Natural killer cell treated with Interleukin-12 subunit alpha and Interleukin-12 subunit beta and Interleukin-15 and Interleukin-18, amount 100 ng/mL, for 72 hours (primary cell): ENCODE measurements at regions not wholly inside any gene's neighbourhood (a gene's known extent, or its start where the extent isn't known, plus 50 kb on each side); places are given as distances from the start of the nearest gene placed in this dataset.

Source experiments
- ATAC-seq, 2 donors: fragments of 150-1000 bp; cut with Tn5 transposase in 1 of 2; sonication (Bioruptor Pico), chemical (Tn5 transposase) in 1 of 2; 2 replicates each; pipeline ENCODE4 v1.10.0; 2021
- DNase-seq: peaks from one replicate; pipeline ENCODE4 v3.0.0; 2022; ENCODE audit warnings: low spot score
- H3K27ac Mint-ChIP-seq, 2 donors: 1 replicate in 1 of 2; 2 replicates in 1 of 2; pipeline ENCODE4 v1.8.0; 2022; ENCODE audit warnings: mixed read lengths in 2 of 2, mild to moderate bottlenecking in 1 of 2, moderate library complexity in 1 of 2
- H3K27me3 Mint-ChIP-seq, 2 donors: 1 replicate in 1 of 2; 2 replicates in 1 of 2; pipeline ENCODE4 v1.8.0; 2022; ENCODE audit warnings: mixed read lengths in 2 of 2
- H3K36me3 Mint-ChIP-seq: one replicate; pipeline ENCODE4 v1.8.0; 2022; ENCODE audit warnings: mixed read lengths
- H3K4me1 Mint-ChIP-seq, 2 donors: 1 replicate in 1 of 2; 2 replicates in 1 of 2; pipeline ENCODE4 v1.8.0; 2022; ENCODE audit warnings: low read depth in 2 of 2, mixed read lengths in 2 of 2, mild to moderate bottlenecking in 1 of 2
- H3K4me3 Mint-ChIP-seq: one replicate; pipeline ENCODE4 v1.8.0; 2022; ENCODE audit warnings: mixed read lengths
- H3K9me3 Mint-ChIP-seq: 2 replicates; pipeline ENCODE4 v1.8.0; 2022; ENCODE audit warnings: mixed read lengths

DNA sequence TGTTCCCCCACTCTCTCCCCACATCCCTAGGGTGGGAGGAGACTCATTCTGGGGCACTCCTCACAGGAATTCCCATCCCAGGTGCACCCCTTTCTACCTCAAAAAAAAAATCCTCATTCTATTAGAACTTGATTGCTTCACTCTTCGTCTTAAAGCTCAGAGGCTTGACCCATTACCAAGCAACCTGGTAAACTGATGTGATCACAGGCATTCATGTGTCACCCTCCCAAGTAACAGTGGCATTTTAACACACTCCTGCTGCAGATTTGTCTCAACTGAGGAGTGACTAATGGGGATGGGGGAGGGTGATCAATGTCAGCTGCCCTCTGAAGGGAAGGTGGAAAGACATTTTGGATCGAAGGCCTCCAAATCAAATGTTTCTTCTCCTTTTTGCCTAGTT lies 78.1 kb upstream of the PTHLH start:
- Mint-ChIP-seq H3K27ac (no peak overlapping the region), H3K27me3 (peaks cover 2 to 20% of the 10 kb centered on the region in 2 donors), H3K4me1 (no peaks in the 10 kb centered on the region), H3K4me3 (no peak overlapping the region), H3K36me3 (no peaks in the 10 kb centered on the region), H3K9me3 (peaks cover 17% of the 10 kb centered on the region)
- no peak for ATAC-seq
- no peak for DNase-seq

DNA sequence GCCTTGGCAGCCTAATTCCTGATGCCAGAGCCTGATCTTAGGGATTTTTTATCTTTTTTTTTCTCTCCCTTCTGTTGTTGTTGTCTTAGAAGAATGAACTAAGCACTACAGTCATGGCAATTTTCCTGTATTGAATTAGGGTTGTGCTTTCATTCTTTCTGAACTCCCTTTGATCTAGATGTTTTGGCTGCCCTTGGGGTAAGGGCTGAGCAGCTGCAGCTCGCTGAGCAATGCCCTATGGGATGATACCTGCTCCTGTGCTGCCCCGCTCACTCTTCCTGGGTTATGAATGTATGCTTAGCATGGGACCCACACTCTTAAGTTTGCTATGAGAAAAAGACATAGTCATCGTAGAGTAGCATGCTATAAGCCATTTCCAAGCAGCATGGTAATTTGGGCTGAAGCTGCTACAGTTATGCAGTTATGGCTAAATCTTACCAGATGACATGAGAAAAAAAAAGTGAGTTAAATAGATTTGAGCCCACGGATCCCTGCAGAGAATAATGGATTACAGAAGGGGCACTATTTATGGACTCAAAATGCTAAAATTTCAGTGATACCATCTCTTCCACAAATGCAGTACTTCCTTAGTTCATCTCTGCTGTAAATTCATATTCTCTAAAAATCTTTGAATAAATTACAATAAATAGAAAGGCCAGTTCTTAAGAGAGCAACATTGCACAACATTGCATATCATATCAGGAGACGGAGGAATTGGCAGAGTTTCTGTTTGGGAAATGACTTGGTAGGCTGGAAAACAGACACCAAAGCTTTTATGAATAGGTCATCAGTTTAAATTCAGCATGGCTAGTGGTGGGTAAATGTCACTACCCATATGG lies 79.2 kb upstream of the PTHLH start:
- ATAC-seq (no peak), DNase-seq (no peak)
- peaks cover 13% of the 10 kb centered on the region for H3K9me3 Mint-ChIP-seq
- H3K36me3 Mint-ChIP-seq: no peaks in the 10 kb centered on the region
- H3K4me1 Mint-ChIP-seq: no peaks in the 10 kb centered on the region
- peaks cover 2 to 20% of the 10 kb centered on the region in 2 donors for H3K27me3 Mint-ChIP-seq
- H3K27ac Mint-ChIP-seq: no peak overlapping the region
- H3K4me3 Mint-ChIP-seq: no peak overlapping the region

- no peak overlapping the region for H3K4me3 Mint-ChIP-seq
- no peaks in the 10 kb centered on the region for H3K4me1 Mint-ChIP-seq
- H3K27ac Mint-ChIP-seq: no peak overlapping the region
- peaks cover 2 to 14% of the 10 kb centered on the region in 2 donors for H3K27me3 Mint-ChIP-seq
- DNase-seq (no peak), ATAC-seq (no peak)
- H3K9me3 Mint-ChIP-seq: peaks cover 9% of the 10 kb centered on the region
- H3K36me3 Mint-ChIP-seq: no peaks in the 10 kb centered on the region
Measured at GRCh38 chr12:28053564-28053963, 81.0 kb upstream of the PTHLH start.

- no peak for ATAC-seq
- Mint-ChIP-seq H3K36me3 (no peaks in the 10 kb centered on the region), H3K4me1 (no peaks in the 10 kb centered on the region), H3K4me3 (no peak overlapping the region), H3K27ac (no peak overlapping the region), H3K27me3 (peaks cover 0 to 14% of the 10 kb centered on the region in 2 donors), H3K9me3 (peaks cover 3% of the 10 kb centered on the region)
- DNase-seq: no peak
Measured at GRCh38 chr12:28054583-28054982, 82.0 kb upstream of the PTHLH start.

GRCh38 chr12:28057856-28058615 lies 85.5 kb upstream of the PTHLH start:
- peaks cover 0 to 9% of the 10 kb centered on the region in 2 donors for H3K27me3 Mint-ChIP-seq
- DNase-seq (no peak), ATAC-seq (no peak)
- H3K36me3 Mint-ChIP-seq: no peaks in the 10 kb centered on the region
- H3K27ac Mint-ChIP-seq: no peak overlapping the region
- H3K4me3 Mint-ChIP-seq: no peak overlapping the region
- peaks cover 6% of the 10 kb centered on the region for H3K9me3 Mint-ChIP-seq
- H3K4me1 Mint-ChIP-seq: no peaks in the 10 kb centered on the region

GRCh38 chr12:28059220-28059619 lies 86.7 kb upstream of the PTHLH start:
- no peak overlapping the region for H3K4me3 Mint-ChIP-seq
- H3K36me3 Mint-ChIP-seq: no peaks in the 10 kb centered on the region

DNA sequence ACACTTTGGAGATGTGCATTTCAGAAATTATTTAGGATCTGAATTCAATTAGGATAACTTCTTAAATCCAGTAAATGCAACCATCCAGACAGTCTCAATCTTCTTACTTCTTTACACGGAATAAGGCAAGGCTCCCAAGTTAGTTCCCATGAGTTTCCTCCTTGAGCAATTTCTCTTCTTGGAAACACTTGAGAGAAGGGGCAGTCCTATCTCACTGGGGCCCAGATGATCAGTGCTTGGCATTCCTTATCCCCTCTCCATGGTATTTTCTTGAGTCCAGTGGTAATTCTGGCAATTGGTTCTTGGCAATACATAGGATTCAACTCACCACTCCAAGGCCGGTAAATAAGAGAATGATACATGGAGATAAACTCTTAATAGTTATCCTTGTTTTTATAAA lies 87.1 kb upstream of the PTHLH start:
- ATAC-seq (no peak), DNase-seq (no peak)
- no peak overlapping the region for H3K27ac Mint-ChIP-seq
- H3K4me3 Mint-ChIP-seq: no peak overlapping the region
- H3K4me1 Mint-ChIP-seq: no peaks in the 10 kb centered on the region
- peaks cover 6% of the 10 kb centered on the region for H3K9me3 Mint-ChIP-seq
- no peaks in the 10 kb centered on the region for H3K36me3 Mint-ChIP-seq
- H3K27me3 Mint-ChIP-seq: peaks cover 0 to 7% of the 10 kb centered on the region in 2 donors

More at GRCh38 chr12:28059220-28059619, 86.7 kb upstream of the PTHLH start:
- Mint-ChIP-seq H3K27ac (no peak overlapping the region), H3K4me1 (no peaks in the 10 kb centered on the region), H3K27me3 (peaks cover 0 to 7% of the 10 kb centered on the region in 2 donors), H3K9me3 (peaks cover 6% of the 10 kb centered on the region)
- ATAC-seq: no peak
- no peak for DNase-seq

- Mint-ChIP-seq H3K4me3 (no peak overlapping the region), H3K9me3 (peaks cover 6% of the 10 kb centered on the region), H3K27me3 (peaks cover 0 to 7% of the 10 kb centered on the region in 2 donors), H3K27ac (no peak overlapping the region), H3K36me3 (no peaks in the 10 kb centered on the region), H3K4me1 (no peaks in the 10 kb centered on the region)
- DNase-seq: no peak
- no peak for ATAC-seq
Measured at GRCh38 chr12:28060871-28061270, 88.3 kb upstream of the PTHLH start.

- H3K4me3 Mint-ChIP-seq: no peak overlapping the region
- peaks cover 0 to 7% of the 10 kb centered on the region in 2 donors for H3K27me3 Mint-ChIP-seq
- ATAC-seq (no peak), DNase-seq (no peak)
- no peaks in the 10 kb centered on the region for H3K4me1 Mint-ChIP-seq
- no peak overlapping the region for H3K27ac Mint-ChIP-seq
- H3K36me3 Mint-ChIP-seq: no peaks in the 10 kb centered on the region
- peaks cover 2% of the 10 kb centered on the region for H3K9me3 Mint-ChIP-seq
Measured at GRCh38 chr12:28063355-28063880, 90.9 kb upstream of the PTHLH start.

- Mint-ChIP-seq H3K9me3 (peaks cover 4% of the 10 kb centered on the region), H3K27ac (no peak overlapping the region), H3K27me3 (peaks cover 0 to 7% of the 10 kb centered on the region in 2 donors), H3K4me3 (no peak overlapping the region), H3K36me3 (no peaks in the 10 kb centered on the region), H3K4me1 (no peaks in the 10 kb centered on the region)
- no peak for DNase-seq
- ATAC-seq: peak in 1 of 2 donors; percentile 54
Measured at GRCh38 chr12:28065374-28065773, 92.8 kb upstream of the PTHLH start.

- no peaks in the 10 kb centered on the region for H3K36me3 Mint-ChIP-seq
- no peak for ATAC-seq
- H3K27ac Mint-ChIP-seq: no peak overlapping the region
- no peaks in the 10 kb centered on the region for H3K4me1 Mint-ChIP-seq
- peaks cover 0 to 7% of the 10 kb centered on the region in 2 donors for H3K27me3 Mint-ChIP-seq
- no peak for DNase-seq
- H3K9me3 Mint-ChIP-seq: peaks cover 4% of the 10 kb centered on the region
- no peak overlapping the region for H3K4me3 Mint-ChIP-seq
Measured at GRCh38 chr12:28065889-28066630, 93.5 kb upstream of the PTHLH start.

- no peak overlapping the region for H3K27ac Mint-ChIP-seq
- no peaks in the 10 kb centered on the region for H3K4me1 Mint-ChIP-seq
- DNase-seq (no peak), ATAC-seq (no peak)
- peaks cover 0 to 4% of the 10 kb centered on the region in 2 donors for H3K27me3 Mint-ChIP-seq
- H3K36me3 Mint-ChIP-seq: no peaks in the 10 kb centered on the region
- H3K9me3 Mint-ChIP-seq: peaks cover 5% of the 10 kb centered on the region
- H3K4me3 Mint-ChIP-seq: no peak overlapping the region
Measured at GRCh38 chr12:28066879-28067278, 94.3 kb upstream of the PTHLH start.

- DNase-seq: no peak
- Mint-ChIP-seq H3K4me3 (no peak overlapping the region), H3K36me3 (no peaks in the 10 kb centered on the region), H3K27me3 (no peaks in the 10 kb centered on the region), H3K27ac (no peak overlapping the region), H3K4me1 (no peaks in the 10 kb centered on the region), H3K9me3 (peaks cover 12% of the 10 kb centered on the region)
- ATAC-seq: no peak
Measured at GRCh38 chr12:28068467-28068866, 95.9 kb upstream of the PTHLH start.
